HG03066 (cell line): ENCODE measurements at regions not wholly inside any gene's neighbourhood (a gene's known extent, or its start where the extent isn't known, plus 50 kb on each side); places are given as distances from the start of the nearest gene placed in this dataset.

Experiments
- ATAC-seq: cut with Tn5 transposase; IDR thresholded peaks from one replicate; pipeline ENCODE4 v1.9.1; 2021; ENCODE audit warnings: low read depth; ENCODE audit not compliant: unreplicated experiment

DNA sequence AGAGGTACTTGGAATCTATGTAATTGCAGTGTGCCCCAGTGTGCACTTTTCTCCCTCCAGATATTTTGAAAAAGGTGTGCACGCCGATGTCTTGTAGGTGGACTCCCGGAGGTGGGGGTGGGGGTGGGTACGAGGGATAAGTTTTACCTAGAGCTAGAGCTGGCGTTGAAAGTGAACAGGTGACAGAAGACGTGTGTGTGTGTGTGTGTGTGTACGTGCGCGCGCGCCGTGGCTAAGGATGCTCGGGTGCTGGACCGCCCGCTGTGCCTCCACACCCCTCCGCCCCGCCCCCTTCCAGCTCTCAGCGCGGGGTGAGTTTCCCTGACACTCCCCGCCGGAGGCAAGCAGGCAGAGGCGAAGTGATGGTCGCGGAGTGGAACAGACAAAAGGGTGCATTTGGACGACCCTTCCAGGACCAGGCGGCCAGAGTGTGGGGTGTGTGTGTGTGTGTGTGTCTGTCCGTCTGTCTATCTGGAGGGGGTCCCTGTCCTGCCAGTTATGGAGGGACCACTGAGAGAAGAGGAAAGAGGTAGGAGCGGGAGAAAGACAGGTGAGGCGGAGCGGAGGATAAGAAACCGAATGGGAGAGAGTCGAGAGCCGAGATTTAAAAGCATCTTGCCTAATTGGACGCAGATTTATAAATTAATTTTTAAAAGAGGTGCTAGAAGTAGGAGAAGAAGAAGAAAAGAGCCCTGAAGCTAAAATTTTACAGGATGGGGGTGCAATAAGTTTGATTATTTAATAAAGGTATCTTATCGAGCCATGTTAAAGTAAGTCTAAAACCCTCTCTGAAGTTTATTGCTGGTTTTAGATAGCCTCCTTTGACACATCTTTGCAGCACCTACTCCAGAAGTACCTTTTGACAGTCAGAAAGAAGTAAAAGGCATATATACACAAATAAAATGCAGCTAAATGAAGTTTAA, 335.8 kb upstream of the THRB start:
- no peak for ATAC-seq

DNA sequence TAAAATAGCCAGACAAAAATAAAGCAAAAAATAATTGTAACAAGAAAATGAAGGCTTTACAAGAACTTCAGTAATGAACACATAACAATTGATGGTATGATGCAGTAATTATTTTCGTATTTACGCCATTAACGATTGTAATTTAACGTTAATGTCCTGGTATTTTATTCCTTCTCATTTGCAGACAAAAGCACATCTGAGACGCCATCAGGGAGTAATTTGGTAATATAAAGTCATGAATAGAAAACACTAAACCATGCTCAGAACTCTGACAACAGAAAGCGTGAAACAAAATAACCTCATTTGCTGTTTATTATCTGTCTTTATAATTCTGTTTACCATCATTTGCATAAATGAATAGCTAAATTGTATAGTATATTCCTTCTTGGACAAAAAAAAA, 336.6 kb upstream of the THRB start:
- no peak for ATAC-seq

GRCh38 chr3:24832891-24833290, 338.2 kb upstream of the THRB start:
- ATAC-seq, result no peak

DNA sequence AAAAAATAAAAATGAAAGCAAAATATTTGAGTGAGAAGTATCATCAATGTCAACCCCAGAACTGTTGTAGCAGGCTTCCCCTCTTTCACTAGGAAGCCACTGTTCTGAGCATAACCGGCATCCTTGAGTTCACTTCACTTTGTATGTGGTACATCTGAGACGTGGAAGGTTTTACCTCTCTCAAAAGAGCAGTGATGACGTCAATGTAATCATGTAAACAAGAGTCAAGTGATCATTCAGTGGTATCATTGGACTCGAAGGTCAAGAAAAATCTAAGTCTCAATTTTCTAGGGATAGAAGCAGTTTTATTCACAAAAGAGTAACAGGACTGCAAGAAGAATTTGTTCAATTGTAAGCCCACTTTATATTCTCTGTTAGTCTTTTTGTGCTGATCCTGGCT, 339.8 kb upstream of the THRB start:
- ATAC-seq, result no peak

- ATAC-seq, result no peak
Observed at GRCh38 chr3:24835510-24835909, 340.9 kb upstream of the THRB start.

- no peak for ATAC-seq
Observed at GRCh38 chr3:24837601-24838000, 343.0 kb upstream of the THRB start.

GRCh38 chr3:24838533-24838932, 343.9 kb upstream of the THRB start:
- ATAC-seq, result no peak

DNA sequence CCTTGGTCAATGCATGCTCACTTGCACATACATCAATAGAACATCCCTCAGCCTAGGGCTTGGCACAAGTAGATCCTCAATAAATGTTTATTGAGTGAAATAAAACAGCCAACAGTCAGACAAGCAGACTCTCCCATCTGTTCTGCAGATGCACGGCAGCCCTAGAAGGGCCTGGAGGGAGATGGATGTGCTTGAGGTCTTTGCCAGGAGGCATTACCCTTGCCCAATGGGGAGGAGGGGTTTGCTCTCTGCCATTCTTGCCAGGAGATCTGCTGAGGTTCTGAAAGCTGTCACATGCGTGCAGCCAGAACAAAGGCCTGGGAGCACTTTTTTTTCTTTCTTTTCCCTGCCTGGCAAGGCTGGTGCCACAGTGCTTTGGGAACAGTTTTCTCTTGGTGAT, 349.3 kb upstream of the THRB start:
- no peak for ATAC-seq

GRCh38 chr3:24845524-24846155, 351.0 kb upstream of the THRB start:
- ATAC-seq, result no peak

DNA sequence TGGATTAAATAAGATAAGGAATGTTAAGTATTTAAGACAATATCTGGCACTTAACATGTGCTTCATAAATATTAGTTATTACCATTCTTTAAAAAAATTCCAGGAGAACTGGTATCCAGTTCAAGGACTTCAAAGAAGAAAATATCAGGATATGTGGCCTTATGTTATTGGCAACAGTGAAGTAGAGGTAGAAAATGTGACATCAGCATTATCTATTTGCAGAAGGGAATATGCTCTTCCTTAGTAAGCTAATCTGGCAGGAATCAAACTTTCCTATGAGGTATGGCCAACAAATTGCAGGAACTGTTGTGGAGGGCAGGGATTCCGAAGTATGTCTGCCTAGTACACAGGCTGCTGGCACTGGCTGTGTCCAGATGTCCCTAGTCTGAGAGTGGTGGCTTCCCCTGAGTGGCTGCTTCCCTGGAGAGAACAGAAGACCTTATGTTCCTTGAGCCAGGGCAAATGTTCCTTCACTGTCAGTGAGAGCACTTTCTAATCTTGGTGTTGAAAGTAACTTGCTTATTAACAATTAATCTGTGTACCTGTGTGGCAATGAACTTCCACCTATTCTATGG, 351.7 kb upstream of the THRB start:
- no peak for ATAC-seq

- ATAC-seq, result no peak
Observed at GRCh38 chr3:24850245-24850644, 355.6 kb upstream of the THRB start.

DNA sequence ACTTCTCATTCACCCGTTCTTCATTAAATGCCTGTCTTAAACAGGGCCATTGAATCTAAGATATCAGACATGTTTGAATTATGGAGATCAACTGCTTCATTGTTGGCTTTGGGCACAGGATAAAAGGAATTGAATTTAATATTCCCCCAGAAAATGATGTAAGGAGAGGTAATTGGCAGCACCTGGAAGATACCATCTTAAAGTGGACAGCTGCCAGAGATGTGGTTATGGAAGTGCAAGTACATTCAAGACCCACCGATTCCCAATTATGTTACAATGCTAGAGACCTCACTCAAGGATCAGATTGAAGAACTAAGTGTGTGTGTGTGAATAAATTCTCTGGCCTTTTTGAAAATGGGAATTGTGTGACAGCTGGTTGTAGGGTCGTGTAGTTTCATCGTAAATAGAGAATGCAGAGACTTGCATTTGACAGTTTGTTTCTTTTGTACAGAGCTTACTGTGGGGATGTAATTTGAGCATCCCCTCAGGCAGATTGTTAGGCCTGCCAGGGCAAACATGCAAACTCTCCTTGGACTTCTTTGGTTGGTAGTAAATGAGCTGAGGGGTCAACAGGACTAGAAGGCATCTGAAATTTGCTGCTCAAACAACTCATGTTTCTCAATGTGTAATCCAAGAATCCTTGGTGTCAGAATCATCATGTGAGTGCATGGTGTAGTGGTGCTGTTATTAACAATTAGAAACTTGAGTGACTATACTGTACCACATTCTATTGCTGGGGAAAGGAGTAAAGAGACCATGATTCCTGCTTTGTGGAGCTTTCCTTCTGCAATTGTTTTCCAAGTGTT, 359.2 kb upstream of the THRB start:
- no peak for ATAC-seq

DNA sequence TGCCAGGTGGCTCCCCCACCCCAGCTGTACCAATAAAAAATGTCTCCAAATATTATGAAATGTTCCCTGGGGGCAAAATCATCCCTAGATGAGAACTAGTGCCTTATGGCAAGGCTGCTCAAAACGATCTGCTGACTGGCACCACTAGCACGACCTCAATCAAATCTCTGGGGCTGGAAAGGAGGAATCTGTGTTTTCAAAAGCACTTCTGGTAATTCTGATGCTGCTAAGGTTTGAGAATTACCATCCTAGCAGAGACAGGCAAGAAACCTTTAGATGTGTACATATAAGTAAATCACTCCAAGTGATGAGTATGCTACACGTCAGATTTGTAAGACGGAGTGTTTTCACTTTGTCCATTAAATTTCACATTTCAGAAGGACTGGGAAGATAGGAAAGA, 360.1 kb upstream of the THRB start:
- ATAC-seq, result no peak

DNA sequence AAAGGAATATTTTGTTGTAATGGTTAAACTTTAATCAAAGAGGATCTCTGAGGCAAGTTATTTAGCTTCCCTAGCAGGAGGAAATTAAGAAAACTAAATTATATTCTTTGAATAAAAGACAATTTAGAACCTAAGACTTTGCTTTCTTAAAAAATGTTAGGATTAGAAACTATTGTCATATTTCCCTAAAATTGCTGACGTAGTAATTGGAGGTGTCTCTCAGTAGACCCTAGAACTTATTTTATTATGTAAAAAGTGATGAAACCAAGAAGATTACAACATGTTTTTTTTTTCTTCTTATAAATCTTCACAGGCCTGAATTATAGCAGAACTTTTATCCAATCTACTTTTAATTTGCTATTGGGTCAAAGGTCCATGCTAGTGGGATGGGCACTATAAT, 363.3 kb upstream of the THRB start:
- ATAC-seq, result no peak

DNA sequence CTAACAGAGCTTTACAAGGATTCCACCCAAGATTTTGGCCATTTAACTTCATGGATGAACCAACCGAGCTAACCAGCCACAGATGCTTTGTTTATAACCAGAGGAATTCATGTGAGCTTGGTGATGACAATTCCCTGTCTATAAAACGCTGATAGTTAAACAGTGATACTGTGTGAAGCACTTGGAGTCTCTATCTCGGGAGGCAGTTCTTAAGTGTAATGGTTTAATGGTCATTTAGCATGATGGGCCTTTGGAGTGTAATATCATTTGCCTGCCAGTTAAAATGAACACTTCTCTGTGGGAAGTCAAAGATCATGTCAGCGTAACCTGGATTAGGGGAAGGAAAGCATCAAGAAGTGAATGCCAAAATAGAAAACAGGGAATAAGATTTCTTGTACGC, 368.6 kb upstream of the THRB start:
- ATAC-seq, result no peak

- no peak for ATAC-seq
Observed at GRCh38 chr3:24867783-24868182, 373.1 kb upstream of the THRB start.

DNA sequence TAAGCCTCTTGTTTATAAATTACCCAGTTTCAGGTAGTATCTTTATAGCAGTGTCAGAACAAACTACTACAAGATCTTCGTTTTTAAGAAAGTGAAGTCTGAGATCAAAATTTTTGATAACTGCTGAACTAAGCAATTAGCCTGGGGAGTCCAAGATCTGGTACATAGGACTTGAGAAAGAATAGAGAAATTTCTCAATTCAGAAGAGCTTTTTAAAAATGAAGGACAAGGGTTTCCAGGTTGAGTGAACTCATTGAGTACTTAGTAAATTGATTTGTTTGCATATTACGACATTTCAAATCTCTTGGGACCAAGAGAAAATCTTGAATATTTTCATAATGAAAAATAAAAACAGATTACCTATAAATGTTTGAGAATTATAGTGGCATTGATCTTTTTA, 386.6 kb upstream of the THRB start:
- ATAC-seq, result no peak

- no peak for ATAC-seq
Observed at GRCh38 chr3:24886501-24886900, 391.9 kb upstream of the THRB start.

- no peak for ATAC-seq
Observed at GRCh38 chr3:24890012-24890411, 395.4 kb upstream of the THRB start.

GRCh38 chr3:24899373-24899772, 404.7 kb upstream of the THRB start:
- ATAC-seq, result no peak
